Ascending aorta (tissue), 2 donors: ENCODE measurements at regions not wholly inside any gene's neighbourhood (a gene's known extent, or its start where the extent isn't known, plus 50 kb on each side); places are given as distances from the start of the nearest gene placed in this dataset.
A peak's percentile ranks its signal among the peaks of the same experiment; 100 is the strongest.

Source experiments
- DNase-seq, 2 donors: peaks; one replicate each; pipeline ENCODE4 v3.0.0-alpha.2; 2019; ENCODE audit warnings: low spot score in 2 of 2
- H3K27ac ChIP-seq, 2 donors: fragments of 200-600 bp; sonication (generic); one replicate each; pipeline ENCODE4 v1.5.1; 2016 to 2017; ENCODE audit warnings: mild to moderate bottlenecking in 1 of 2
- H3K27me3 ChIP-seq: fragments of 200-600 bp; sonication (generic); one replicate; pipeline ENCODE4 v1.5.1; 2017
- H3K36me3 ChIP-seq, 2 donors: fragments of 200-600 bp; sonication (generic); one replicate each; pipeline ENCODE4 v1.5.1; 2016
- H3K4me1 ChIP-seq, 2 donors: fragments of 200-600 bp; sonication (generic); one replicate each; pipeline ENCODE4 v1.5.1; 2016 to 2017; ENCODE audit warnings: mild to moderate bottlenecking in 1 of 2
- H3K4me3 ChIP-seq, 2 donors: fragments of 200-600 bp; sonication (generic); one replicate each; pipeline ENCODE4 v1.5.1; 2016 to 2017; ENCODE audit warnings: mild to moderate bottlenecking in 1 of 2
- H3K9me3 ChIP-seq, 2 donors: fragments of 200-600 bp; sonication (generic); one replicate each; pipeline ENCODE4 v1.5.1; 2016
- intact Hi-C: fragments of 100-400 bp; cut with DNase I; formaldehyde crosslinking; loops from one replicate; pipeline ENCODE4 v1.15.1; 2023
- TF ChIP-seq, protein P1 (sequence below), 3 experiments: fragments of 200-600 bp in 2 of 3; fragments of 450-650 bp in 1 of 3; sonication (generic) in 2 of 3; IDR thresholded peaks; one replicate each; pipeline ENCODE4 v1.5.1; 2016 to 2019; ENCODE audit warnings: antibody characterized with exemption in 3 of 3, mild to moderate bottlenecking in 1 of 3, moderate library complexity in 1 of 3

- Histone ChIP-seq H3K4me1 (no peaks in the 10 kb centered on the region), H3K9me3 (no peaks in the 10 kb centered on the region), H3K4me3 (no peak overlapping the region), H3K36me3 (no peaks in the 10 kb centered on the region), H3K27ac (no peak overlapping the region), H3K27me3 (no peaks in the 10 kb centered on the region)
- peak in 1 of 2 donors; percentile 82 for DNase-seq
- TF ChIP-seq, protein P1, sequence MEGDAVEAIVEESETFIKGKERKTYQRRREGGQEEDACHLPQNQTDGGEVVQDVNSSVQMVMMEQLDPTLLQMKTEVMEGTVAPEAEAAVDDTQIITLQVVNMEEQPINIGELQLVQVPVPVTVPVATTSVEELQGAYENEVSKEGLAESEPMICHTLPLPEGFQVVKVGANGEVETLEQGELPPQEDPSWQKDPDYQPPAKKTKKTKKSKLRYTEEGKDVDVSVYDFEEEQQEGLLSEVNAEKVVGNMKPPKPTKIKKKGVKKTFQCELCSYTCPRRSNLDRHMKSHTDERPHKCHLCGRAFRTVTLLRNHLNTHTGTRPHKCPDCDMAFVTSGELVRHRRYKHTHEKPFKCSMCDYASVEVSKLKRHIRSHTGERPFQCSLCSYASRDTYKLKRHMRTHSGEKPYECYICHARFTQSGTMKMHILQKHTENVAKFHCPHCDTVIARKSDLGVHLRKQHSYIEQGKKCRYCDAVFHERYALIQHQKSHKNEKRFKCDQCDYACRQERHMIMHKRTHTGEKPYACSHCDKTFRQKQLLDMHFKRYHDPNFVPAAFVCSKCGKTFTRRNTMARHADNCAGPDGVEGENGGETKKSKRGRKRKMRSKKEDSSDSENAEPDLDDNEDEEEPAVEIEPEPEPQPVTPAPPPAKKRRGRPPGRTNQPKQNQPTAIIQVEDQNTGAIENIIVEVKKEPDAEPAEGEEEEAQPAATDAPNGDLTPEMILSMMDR (IDR thresholded peaks at IDR 0.05): peak; percentile 68 to 80 (median 79)
- intact Hi-C loops: loop anchor here (1.0 to 5.0 kb wide), 3 partner anchors 635 to 809 kb away; no protein-coding TSS in a partner anchor
Measured at GRCh38 chr14:53539489-53540126, 386.5 kb upstream of the DDHD1 start.

DNA sequence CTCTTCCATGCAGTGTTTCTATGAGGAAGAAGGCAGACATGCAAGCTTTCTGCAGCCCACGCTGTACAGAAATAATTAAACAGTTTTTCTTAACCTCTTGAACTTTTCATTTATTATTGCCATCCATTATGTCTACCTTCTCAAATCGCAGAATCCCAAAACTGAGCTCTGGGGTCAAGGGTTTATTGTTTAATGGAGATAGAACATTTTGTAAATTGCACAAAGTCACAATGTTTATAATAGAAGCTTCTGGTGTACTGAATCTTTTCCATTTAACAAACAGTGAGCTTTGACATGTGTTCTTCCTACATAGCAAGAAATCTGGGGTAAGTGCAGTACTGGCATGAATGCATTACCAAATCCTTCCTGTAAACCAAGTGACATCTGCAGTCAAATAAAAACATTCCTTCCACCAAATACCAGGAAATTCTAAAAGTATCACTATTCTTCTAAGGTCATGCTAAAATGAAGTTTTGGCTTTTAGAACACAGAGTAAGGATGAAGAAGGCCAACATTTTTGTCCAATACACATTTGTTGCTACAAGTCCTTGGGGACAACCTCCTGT lies 385.3 kb upstream of the DDHD1 start:
- TF ChIP-seq, protein P1 (IDR thresholded peaks at IDR 0.05): no peak
- Histone ChIP-seq H3K27me3 (no peaks in the 10 kb centered on the region), H3K27ac (no peak overlapping the region), H3K4me3 (no peak overlapping the region), H3K9me3 (no peaks in the 10 kb centered on the region), H3K36me3 (no peaks in the 10 kb centered on the region), H3K4me1 (no peaks in the 10 kb centered on the region)
- intact Hi-C loops: loop anchor here (2.0 kb wide), 1 partner anchor 636 kb away; no protein-coding TSS in a partner anchor
- DNase-seq: no peak

DNA sequence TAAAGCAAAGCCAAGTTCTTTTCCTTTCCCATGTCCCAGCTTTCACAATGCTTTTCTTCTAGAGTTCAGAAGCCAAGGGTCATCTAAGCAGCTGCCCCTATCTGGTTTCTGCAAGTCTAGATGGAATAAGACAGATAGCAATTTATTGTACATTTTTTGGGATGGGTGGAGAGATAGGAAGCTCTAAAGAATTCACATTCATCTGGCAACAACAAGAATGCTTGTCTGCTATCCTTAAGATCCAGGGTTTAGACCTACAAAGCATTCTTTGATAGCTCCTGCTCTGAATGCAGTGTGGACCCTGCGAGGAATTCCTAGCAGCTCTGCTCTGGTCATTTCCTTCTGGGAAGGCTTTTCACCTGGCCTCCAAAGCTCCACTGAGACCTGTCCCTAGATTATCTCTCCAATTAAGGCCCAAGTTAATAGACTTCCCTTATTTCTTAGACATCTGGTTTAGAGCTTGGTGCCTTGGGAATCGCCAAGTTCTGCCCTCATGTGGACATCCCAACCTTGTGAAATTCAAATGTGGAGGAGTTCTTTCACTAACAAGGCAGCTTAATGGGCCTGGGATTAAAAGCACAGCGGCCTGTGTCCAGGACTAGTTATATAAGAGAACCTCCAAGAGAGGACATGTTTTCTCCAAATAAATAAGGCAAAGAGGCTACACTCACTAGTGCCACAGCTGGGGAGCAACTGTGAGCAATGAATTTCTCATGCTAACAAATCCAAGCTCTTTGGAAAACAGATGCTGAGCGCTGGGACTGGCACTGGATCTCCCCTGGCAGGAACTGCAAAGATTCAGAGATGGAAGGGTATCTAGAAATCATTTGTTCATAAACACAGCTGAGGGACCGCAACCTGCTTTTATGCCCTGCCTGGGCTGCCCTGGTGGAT lies 384.5 kb upstream of the DDHD1 start:
- intact Hi-C loops: loop anchor here (2.0 kb wide), 1 partner anchor 637 kb away; no protein-coding TSS in a partner anchor
- no peaks in the 10 kb centered on the region for H3K9me3 ChIP-seq
- no peak overlapping the region for H3K27ac ChIP-seq
- H3K4me3 ChIP-seq: no peak overlapping the region
- no peaks in the 10 kb centered on the region for H3K4me1 ChIP-seq
- no peak for DNase-seq
- TF ChIP-seq, protein P1 (IDR thresholded peaks at IDR 0.05): no peak
- no peaks in the 10 kb centered on the region for H3K36me3 ChIP-seq
- no peaks in the 10 kb centered on the region for H3K27me3 ChIP-seq

GRCh38 chr14:53536446-53536845 lies 383.3 kb upstream of the DDHD1 start:
- intact Hi-C loops: no loop called here
- TF ChIP-seq, protein P1 (IDR thresholded peaks at IDR 0.05): no peak
- Histone ChIP-seq H3K36me3 (no peaks in the 10 kb centered on the region), H3K27ac (no peak overlapping the region), H3K9me3 (no peaks in the 10 kb centered on the region), H3K4me3 (no peak overlapping the region), H3K27me3 (no peaks in the 10 kb centered on the region), H3K4me1 (no peaks in the 10 kb centered on the region)
- DNase-seq: no peak

GRCh38 chr14:53534841-53535240 lies 381.7 kb upstream of the DDHD1 start:
- Histone ChIP-seq H3K27me3 (no peaks in the 10 kb centered on the region), H3K4me3 (no peak overlapping the region), H3K4me1 (no peaks in the 10 kb centered on the region), H3K27ac (no peak overlapping the region), H3K36me3 (no peaks in the 10 kb centered on the region), H3K9me3 (no peaks in the 10 kb centered on the region)
- DNase-seq: no peak
- intact Hi-C loops: no loop called here
- TF ChIP-seq, protein P1 (IDR thresholded peaks at IDR 0.05): no peak
